Renal cortical epithelial cell (primary cell): ENCODE measurements at regions not wholly inside any gene's neighbourhood (a gene's known extent, or its start where the extent isn't known, plus 50 kb on each side); places are given as distances from the start of the nearest gene placed in this dataset.

Experiments used
- DNase-seq: peaks from one replicate; pipeline ENCODE4 v3.0.0-alpha.2; 2011; ENCODE audit warnings: low read depth

GRCh38 chr5:52409835-52410234 lies 377.9 kb upstream of the ITGA1 start:
- no peak for DNase-seq

- no peak for DNase-seq
Observed at GRCh38 chr5:52419357-52419756, 368.4 kb upstream of the ITGA1 start.

- no peak for DNase-seq
Observed at GRCh38 chr5:52427615-52428014, 360.1 kb upstream of the ITGA1 start.

- DNase-seq, result no peak
Observed at GRCh38 chr5:52428977-52429489, 358.7 kb upstream of the ITGA1 start.

GRCh38 chr5:52441768-52442167 lies 345.9 kb upstream of the ITGA1 start:
- DNase-seq, result no peak

- DNase-seq, result no peak
Observed at GRCh38 chr5:52443187-52443586, 344.5 kb upstream of the ITGA1 start.

GRCh38 chr5:52448111-52448510 lies 339.6 kb upstream of the ITGA1 start:
- no peak for DNase-seq

GRCh38 chr5:52449516-52449915 lies 338.2 kb upstream of the ITGA1 start:
- DNase-seq, result no peak

- no peak for DNase-seq
Observed at GRCh38 chr5:52452098-52452497, 335.6 kb upstream of the ITGA1 start.

- no peak for DNase-seq
Observed at GRCh38 chr5:52453176-52453575, 334.5 kb upstream of the ITGA1 start.

GRCh38 chr5:52455920-52456319 lies 331.8 kb upstream of the ITGA1 start:
- DNase-seq, result no peak

- DNase-seq, result no peak
Observed at GRCh38 chr5:52457810-52458209, 329.9 kb upstream of the ITGA1 start.

- DNase-seq, result no peak
Observed at GRCh38 chr5:52466113-52466512, 321.6 kb upstream of the ITGA1 start.

- DNase-seq, result no peak
Observed at GRCh38 chr5:52466749-52467520, 320.8 kb upstream of the ITGA1 start.

- DNase-seq, result no peak
Observed at GRCh38 chr5:52468976-52469375, 318.7 kb upstream of the ITGA1 start.

GRCh38 chr5:52469420-52469819 lies 318.3 kb upstream of the ITGA1 start:
- no peak for DNase-seq

- DNase-seq, result no peak
Observed at GRCh38 chr5:52469835-52470234, 317.9 kb upstream of the ITGA1 start.

- DNase-seq, result no peak
Observed at GRCh38 chr5:52476346-52476745, 311.4 kb upstream of the ITGA1 start.

GRCh38 chr5:52481201-52481600 lies 306.5 kb upstream of the ITGA1 start:
- DNase-seq, result peak; percentile 7

GRCh38 chr5:52481851-52482250 lies 305.9 kb upstream of the ITGA1 start:
- no peak for DNase-seq

GRCh38 chr5:52491071-52491787 lies 296.5 kb upstream of the ITGA1 start:
- peak; percentile 74 for DNase-seq

- DNase-seq, result peak; percentile 11
Observed at GRCh38 chr5:52491818-52492217, 295.9 kb upstream of the ITGA1 start.

- peak; percentile 28 for DNase-seq
Observed at GRCh38 chr5:52497133-52497693, 290.5 kb upstream of the ITGA1 start.
